ENCODE measurements at regions not wholly inside any gene's neighbourhood (a gene's known extent, or its start where the extent isn't known, plus 50 kb on each side); places are given as distances from the start of the nearest gene placed in this dataset.

- Mint-ChIP-seq H3K27me3 (no peaks in the 10 kb centered on the region), H3K36me3 (no peaks in the 10 kb centered on the region), H3K27ac (no peak overlapping the region), H3K9me3 (no peaks in the 10 kb centered on the region), H3K4me3 (no peak overlapping the region), H3K4me1 (ENCODE audit: unreplicated experiment) (no peaks in the 10 kb centered on the region)
- no peak for DNase-seq (ENCODE audit: extremely low spot score, unreplicated experiment)
- TF ChIP-seq CTCF (conservative IDR thresholded peaks at IDR 0.05) = no peak
Measured at GRCh38 chr4:25575611-25576010, 80.0 kb upstream of the SLC34A2 start.

GRCh38 chr4:25578432-25578831, 77.2 kb upstream of the SLC34A2 start:
- Mint-ChIP-seq H3K4me1 (ENCODE audit: unreplicated experiment) (no peaks in the 10 kb centered on the region), H3K27me3 (no peaks in the 10 kb centered on the region), H3K27ac (no peak overlapping the region), H3K4me3 (no peak overlapping the region), H3K36me3 (no peaks in the 10 kb centered on the region), H3K9me3 (no peaks in the 10 kb centered on the region)
- no peak for DNase-seq (ENCODE audit: extremely low spot score, unreplicated experiment)
- TF ChIP-seq CTCF (conservative IDR thresholded peaks at IDR 0.05) = no peak

- no peaks in the 10 kb centered on the region for H3K4me1 Mint-ChIP-seq (ENCODE audit: unreplicated experiment)
- H3K4me3 Mint-ChIP-seq = no peak overlapping the region
- H3K27ac Mint-ChIP-seq = no peak overlapping the region
Measured at GRCh38 chr4:25580633-25581467, 74.8 kb upstream of the SLC34A2 start.

GRCh38 chr4:25585901-25586523, 69.6 kb upstream of the SLC34A2 start:
- H3K9me3 Mint-ChIP-seq = no peaks in the 10 kb centered on the region
- peaks cover 9% of the 10 kb centered on the region for H3K4me1 Mint-ChIP-seq (ENCODE audit: unreplicated experiment)

More at GRCh38 chr4:25580633-25581467, 74.8 kb upstream of the SLC34A2 start:
- no peak for DNase-seq (ENCODE audit: extremely low spot score, unreplicated experiment)
- Mint-ChIP-seq H3K27me3 (no peaks in the 10 kb centered on the region), H3K36me3 (no peaks in the 10 kb centered on the region), H3K9me3 (no peaks in the 10 kb centered on the region)
- TF ChIP-seq CTCF (conservative IDR thresholded peaks at IDR 0.05) = no peak

GRCh38 chr4:25588206-25588605, 67.4 kb upstream of the SLC34A2 start:
- Mint-ChIP-seq H3K4me3 (no peak overlapping the region), H3K27me3 (no peaks in the 10 kb centered on the region), H3K9me3 (no peaks in the 10 kb centered on the region), H3K36me3 (no peaks in the 10 kb centered on the region), H3K27ac (no peak overlapping the region), H3K4me1 (ENCODE audit: unreplicated experiment) (peaks cover 9% of the 10 kb centered on the region)
- TF ChIP-seq CTCF (conservative IDR thresholded peaks at IDR 0.05) = no peak
- no peak for DNase-seq (ENCODE audit: extremely low spot score, unreplicated experiment)

More at GRCh38 chr4:25585901-25586523, 69.6 kb upstream of the SLC34A2 start:
- no peaks in the 10 kb centered on the region for H3K36me3 Mint-ChIP-seq
- H3K27ac Mint-ChIP-seq = no peak overlapping the region
- no peaks in the 10 kb centered on the region for H3K27me3 Mint-ChIP-seq
- no peak overlapping the region for H3K4me3 Mint-ChIP-seq
- no peak for DNase-seq (ENCODE audit: extremely low spot score, unreplicated experiment)
- TF ChIP-seq CTCF (conservative IDR thresholded peaks at IDR 0.05) = no peak

All from type B pancreatic cell (in vitro differentiated cells).